ENCODE measurements at regions not wholly inside any gene's neighbourhood (a gene's known extent, or its start where the extent isn't known, plus 50 kb on each side); places are given as distances from the start of the nearest gene placed in this dataset.

DNA sequence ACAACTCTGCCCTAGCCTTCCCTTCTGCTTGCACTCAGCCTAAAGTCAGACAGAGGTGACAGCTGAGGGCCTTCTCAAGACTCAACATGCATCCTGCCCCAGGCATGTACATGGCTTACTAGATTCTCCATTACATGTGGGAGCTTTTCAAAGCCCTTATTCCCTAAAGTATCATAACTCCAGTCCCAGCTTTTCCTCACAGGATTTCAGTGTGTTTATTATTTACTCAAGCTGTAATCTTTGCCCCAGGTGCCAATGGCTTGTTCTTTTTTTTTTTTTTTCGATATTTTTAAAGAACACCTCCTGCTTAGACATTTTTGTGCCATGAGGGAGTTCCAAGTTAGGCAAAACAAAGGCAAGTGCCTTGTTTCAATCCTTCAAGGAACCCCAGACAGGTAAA is 154.0 kb upstream of the RADX start:
- no peak for TF ChIP-seq ZFP30 (CRISPR knock-in tag; IDR thresholded peaks at IDR 0.05)
- TF ChIP-seq TOX (CRISPR knock-in tag; IDR thresholded peaks at IDR 0.05; ENCODE audit: borderline replicate concordance) = no peak
- TF ChIP-seq, protein P1, sequence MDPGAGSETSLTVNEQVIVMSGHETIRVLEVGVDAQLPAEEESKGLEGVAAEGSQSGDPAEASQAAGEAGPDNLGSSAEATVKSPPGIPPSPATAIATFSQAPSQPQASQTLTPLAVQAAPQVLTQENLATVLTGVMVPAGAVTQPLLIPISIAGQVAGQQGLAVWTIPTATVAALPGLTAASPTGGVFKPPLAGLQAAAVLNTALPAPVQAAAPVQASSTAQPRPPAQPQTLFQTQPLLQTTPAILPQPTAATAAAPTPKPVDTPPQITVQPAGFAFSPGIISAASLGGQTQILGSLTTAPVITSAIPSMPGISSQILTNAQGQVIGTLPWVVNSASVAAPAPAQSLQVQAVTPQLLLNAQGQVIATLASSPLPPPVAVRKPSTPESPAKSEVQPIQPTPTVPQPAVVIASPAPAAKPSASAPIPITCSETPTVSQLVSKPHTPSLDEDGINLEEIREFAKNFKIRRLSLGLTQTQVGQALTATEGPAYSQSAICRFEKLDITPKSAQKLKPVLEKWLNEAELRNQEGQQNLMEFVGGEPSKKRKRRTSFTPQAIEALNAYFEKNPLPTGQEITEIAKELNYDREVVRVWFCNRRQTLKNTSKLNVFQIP (CRISPR knock-in tag; IDR thresholded peaks at IDR 0.05; ENCODE audit: borderline replicate concordance, low read depth) = no peak
- no peak for TF ChIP-seq CSDC2 (CRISPR knock-in tag; IDR thresholded peaks at IDR 0.05)
- TF ChIP-seq GLIS3 (CRISPR knock-in tag; IDR thresholded peaks at IDR 0.05) = no peak
- TF ChIP-seq, protein P2, sequence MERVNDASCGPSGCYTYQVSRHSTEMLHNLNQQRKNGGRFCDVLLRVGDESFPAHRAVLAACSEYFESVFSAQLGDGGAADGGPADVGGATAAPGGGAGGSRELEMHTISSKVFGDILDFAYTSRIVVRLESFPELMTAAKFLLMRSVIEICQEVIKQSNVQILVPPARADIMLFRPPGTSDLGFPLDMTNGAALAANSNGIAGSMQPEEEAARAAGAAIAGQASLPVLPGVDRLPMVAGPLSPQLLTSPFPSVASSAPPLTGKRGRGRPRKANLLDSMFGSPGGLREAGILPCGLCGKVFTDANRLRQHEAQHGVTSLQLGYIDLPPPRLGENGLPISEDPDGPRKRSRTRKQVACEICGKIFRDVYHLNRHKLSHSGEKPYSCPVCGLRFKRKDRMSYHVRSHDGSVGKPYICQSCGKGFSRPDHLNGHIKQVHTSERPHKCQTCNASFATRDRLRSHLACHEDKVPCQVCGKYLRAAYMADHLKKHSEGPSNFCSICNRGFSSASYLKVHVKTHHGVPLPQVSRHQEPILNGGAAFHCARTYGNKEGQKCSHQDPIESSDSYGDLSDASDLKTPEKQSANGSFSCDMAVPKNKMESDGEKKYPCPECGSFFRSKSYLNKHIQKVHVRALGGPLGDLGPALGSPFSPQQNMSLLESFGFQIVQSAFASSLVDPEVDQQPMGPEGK (CRISPR knock-in tag; IDR thresholded peaks at IDR 0.05; ENCODE audit: borderline replicate concordance) = no peak
- TF ChIP-seq ISL1 (CRISPR knock-in tag; IDR thresholded peaks at IDR 0.05) = no peak
- TF ChIP-seq ESRRG (CRISPR knock-in tag; IDR thresholded peaks at IDR 0.05) = no peak
- TF ChIP-seq ZNF8 (CRISPR knock-in tag; IDR thresholded peaks at IDR 0.05) = no peak
- no peak for TF ChIP-seq ARNTL (CRISPR knock-in tag; IDR thresholded peaks at IDR 0.05; ENCODE audit: borderline replicate concordance, low read depth)
- TF ChIP-seq RARB (CRISPR knock-in tag; IDR thresholded peaks at IDR 0.05) = no peak
- TF ChIP-seq SNAI2 (CRISPR knock-in tag; IDR thresholded peaks at IDR 0.05) = no peak
- TF ChIP-seq, protein P3, sequence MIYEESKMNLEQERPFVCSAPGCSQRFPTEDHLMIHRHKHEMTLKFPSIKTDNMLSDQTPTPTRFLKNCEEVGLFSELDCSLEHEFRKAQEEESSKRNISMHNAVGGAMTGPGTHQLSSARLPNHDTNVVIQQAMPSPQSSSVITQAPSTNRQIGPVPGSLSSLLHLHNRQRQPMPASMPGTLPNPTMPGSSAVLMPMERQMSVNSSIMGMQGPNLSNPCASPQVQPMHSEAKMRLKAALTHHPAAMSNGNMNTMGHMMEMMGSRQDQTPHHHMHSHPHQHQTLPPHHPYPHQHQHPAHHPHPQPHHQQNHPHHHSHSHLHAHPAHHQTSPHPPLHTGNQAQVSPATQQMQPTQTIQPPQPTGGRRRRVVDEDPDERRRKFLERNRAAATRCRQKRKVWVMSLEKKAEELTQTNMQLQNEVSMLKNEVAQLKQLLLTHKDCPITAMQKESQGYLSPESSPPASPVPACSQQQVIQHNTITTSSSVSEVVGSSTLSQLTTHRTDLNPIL (CRISPR knock-in tag; IDR thresholded peaks at IDR 0.05; ENCODE audit: low read depth) = no peak
- TF ChIP-seq ZFP3 (CRISPR knock-in tag; IDR thresholded peaks at IDR 0.05) = no peak
- TF ChIP-seq ZNF565 (CRISPR knock-in tag; conservative IDR thresholded peaks at IDR 0.05; ENCODE audit: low read depth) = no peak
- TF ChIP-seq, protein P4, sequence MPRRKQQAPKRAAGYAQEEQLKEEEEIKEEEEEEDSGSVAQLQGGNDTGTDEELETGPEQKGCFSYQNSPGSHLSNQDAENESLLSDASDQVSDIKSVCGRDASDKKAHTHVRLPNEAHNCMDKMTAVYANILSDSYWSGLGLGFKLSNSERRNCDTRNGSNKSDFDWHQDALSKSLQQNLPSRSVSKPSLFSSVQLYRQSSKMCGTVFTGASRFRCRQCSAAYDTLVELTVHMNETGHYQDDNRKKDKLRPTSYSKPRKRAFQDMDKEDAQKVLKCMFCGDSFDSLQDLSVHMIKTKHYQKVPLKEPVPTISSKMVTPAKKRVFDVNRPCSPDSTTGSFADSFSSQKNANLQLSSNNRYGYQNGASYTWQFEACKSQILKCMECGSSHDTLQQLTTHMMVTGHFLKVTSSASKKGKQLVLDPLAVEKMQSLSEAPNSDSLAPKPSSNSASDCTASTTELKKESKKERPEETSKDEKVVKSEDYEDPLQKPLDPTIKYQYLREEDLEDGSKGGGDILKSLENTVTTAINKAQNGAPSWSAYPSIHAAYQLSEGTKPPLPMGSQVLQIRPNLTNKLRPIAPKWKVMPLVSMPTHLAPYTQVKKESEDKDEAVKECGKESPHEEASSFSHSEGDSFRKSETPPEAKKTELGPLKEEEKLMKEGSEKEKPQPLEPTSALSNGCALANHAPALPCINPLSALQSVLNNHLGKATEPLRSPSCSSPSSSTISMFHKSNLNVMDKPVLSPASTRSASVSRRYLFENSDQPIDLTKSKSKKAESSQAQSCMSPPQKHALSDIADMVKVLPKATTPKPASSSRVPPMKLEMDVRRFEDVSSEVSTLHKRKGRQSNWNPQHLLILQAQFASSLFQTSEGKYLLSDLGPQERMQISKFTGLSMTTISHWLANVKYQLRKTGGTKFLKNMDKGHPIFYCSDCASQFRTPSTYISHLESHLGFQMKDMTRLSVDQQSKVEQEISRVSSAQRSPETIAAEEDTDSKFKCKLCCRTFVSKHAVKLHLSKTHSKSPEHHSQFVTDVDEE (CRISPR knock-in tag; IDR thresholded peaks at IDR 0.05) = no peak
- no peak for TF ChIP-seq ZNF70 (CRISPR knock-in tag; IDR thresholded peaks at IDR 0.05)
- TF ChIP-seq PPARA (CRISPR knock-in tag; IDR thresholded peaks at IDR 0.05; ENCODE audit: borderline replicate concordance) = no peak
- no peak for TF ChIP-seq OSR1 (CRISPR knock-in tag; IDR thresholded peaks at IDR 0.05)
- no peak for ATAC-seq

DNA sequence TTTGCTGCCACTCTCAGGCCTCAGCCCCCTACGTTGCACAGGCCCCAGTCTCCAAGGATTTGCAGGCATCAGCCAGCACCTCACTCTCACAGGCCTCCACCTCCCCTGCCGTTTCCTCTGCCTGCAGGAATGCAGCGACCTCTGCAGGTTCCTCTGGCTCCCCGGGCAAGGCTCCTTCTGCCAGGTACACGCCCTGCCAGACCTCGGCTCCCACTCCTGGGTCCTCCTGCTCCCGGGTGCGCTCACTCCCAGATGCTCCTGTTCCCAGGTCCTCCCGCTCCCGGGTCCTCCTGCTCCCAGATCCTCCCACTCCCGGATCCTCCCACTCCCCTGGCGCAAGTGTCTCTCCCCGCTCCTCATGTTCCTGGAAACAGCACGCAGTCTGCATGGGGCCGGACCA is 144.4 kb upstream of the RADX start:
- TF ChIP-seq ZC3H10 (CRISPR knock-in tag; IDR thresholded peaks at IDR 0.05) = no peak
- no peak for TF ChIP-seq ZFP3 (CRISPR knock-in tag; IDR thresholded peaks at IDR 0.05)
- TF ChIP-seq, protein P4 (CRISPR knock-in tag; IDR thresholded peaks at IDR 0.05) = no peak
- TF ChIP-seq PPARA (CRISPR knock-in tag; IDR thresholded peaks at IDR 0.05; ENCODE audit: borderline replicate concordance) = no peak
- TF ChIP-seq ZNF70 (CRISPR knock-in tag; IDR thresholded peaks at IDR 0.05) = no peak
- no peak for TF ChIP-seq OSR1 (CRISPR knock-in tag; IDR thresholded peaks at IDR 0.05)
- TF ChIP-seq, protein P1 (CRISPR knock-in tag; IDR thresholded peaks at IDR 0.05; ENCODE audit: borderline replicate concordance, low read depth) = no peak
- TF ChIP-seq ZNF565 (CRISPR knock-in tag; conservative IDR thresholded peaks at IDR 0.05; ENCODE audit: low read depth) = no peak
- ATAC-seq = no peak

Measured in SK-N-SH treated with all-trans-retinoic acid at 6 μM for 48 hours (cell line).